ENCODE measurements at regions not wholly inside any gene's neighbourhood (a gene's known extent, or its start where the extent isn't known, plus 50 kb on each side); places are given as distances from the start of the nearest gene placed in this dataset.

DNA sequence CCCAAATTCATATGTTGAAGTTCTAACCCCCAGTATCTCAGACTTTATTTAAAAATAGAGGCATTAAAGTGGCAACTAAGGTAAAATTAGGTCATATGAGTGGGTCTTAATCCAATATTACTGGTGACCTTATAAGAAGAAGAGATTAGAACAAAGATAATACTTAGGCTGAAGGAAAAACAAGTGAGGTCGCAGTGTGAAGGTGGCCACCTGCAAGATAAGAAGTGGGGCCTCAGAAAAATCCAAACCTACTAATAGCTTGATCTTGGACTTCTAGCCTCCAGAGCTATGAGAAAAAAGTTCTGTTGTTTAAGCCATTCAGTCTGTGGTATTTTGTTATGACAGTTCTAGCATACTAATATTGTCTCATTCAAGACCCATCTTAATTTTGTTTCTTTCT, 159.9 kb upstream of the PEX5L start:
- Mint-ChIP-seq H3K4me1 (no peaks in the 10 kb centered on the region), H3K27ac (no peak overlapping the region), H3K27me3 (peaks cover 0 to 10% (median 0%) of the 10 kb centered on the region in 5 donors), H3K36me3 (no peaks in the 10 kb centered on the region), H3K4me3 (no peak overlapping the region), H3K9me3 (peaks cover 0 to 5% (median 0%) of the 10 kb centered on the region in 9 donors)
- ATAC-seq (no peak), DNase-seq (no peak)
- POLR2A ChIA-PET, result no interaction called here

DNA sequence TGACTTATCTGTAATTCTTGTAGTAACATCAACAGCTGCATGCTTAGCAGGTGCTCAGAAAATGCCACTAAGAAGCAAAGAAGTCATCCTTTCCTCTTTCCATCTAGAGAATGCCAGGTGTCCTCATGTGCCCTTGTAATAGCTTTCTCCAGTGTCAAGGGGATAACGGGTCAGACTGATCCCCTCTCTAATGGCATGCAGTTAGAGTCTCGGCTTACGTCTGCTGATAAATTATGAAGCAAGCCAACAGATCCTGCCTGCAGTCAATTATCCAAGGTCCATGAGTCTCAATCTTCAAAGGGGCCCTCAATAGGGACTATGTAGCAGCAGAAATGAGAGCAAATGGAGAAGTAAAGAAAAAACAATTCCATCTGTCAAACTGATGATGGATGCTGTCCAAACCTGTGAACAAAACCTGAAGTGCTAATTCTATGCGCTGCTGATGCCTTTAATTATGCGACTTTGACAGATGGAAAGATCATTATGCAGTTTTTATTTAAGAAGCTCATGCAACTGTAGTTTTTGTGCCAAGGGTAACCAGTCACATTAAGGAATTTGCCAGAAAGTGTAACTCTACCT, 162.8 kb upstream of the PEX5L start:
- ATAC-seq (no peak), DNase-seq (no peak)
- H3K36me3 Mint-ChIP-seq, result no peaks in the 10 kb centered on the region
- peaks cover 0 to 8% (median 0%) of the 10 kb centered on the region in 9 donors for H3K9me3 Mint-ChIP-seq
- POLR2A ChIA-PET, result no interaction called here
- peaks cover 0 to 14% (median 4%) of the 10 kb centered on the region in 5 donors for H3K27me3 Mint-ChIP-seq
- no peak overlapping the region for H3K27ac Mint-ChIP-seq
- no peaks in the 10 kb centered on the region for H3K4me1 Mint-ChIP-seq
- no peak overlapping the region for H3K4me3 Mint-ChIP-seq

DNA sequence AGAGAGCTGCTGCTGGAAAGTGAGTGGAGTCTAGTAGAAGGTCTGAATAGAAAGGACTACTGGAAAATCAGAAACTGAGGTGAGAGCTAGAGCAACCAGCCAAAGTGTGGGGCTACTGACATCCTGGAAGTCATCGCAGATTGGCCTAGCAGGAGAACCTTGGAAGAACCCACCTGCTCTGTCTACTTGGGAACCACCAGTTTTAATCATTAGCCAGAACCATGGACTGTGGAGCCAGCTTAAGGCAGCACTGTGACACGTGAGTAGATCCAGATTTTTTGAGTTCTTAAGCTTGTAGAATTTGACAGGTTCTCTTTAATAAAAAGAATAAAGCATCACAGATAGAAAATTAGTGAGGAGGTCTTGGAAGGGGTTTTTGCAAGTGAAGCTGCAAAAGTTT, 179.1 kb upstream of the PEX5L start:
- no peaks in the 10 kb centered on the region for H3K27me3 Mint-ChIP-seq
- H3K4me3 Mint-ChIP-seq, result no peak overlapping the region
- DNase-seq, result no peak
- H3K9me3 Mint-ChIP-seq, result peaks cover 0 to 27% (median 9%) of the 10 kb centered on the region in 9 donors
- H3K4me1 Mint-ChIP-seq, result no peaks in the 10 kb centered on the region
- POLR2A ChIA-PET, result no interaction called here
- no peak for ATAC-seq
- peaks cover 0 to 11% (median 0%) of the 10 kb centered on the region in 3 donors for H3K36me3 Mint-ChIP-seq
- no peak overlapping the region for H3K27ac Mint-ChIP-seq

DNA sequence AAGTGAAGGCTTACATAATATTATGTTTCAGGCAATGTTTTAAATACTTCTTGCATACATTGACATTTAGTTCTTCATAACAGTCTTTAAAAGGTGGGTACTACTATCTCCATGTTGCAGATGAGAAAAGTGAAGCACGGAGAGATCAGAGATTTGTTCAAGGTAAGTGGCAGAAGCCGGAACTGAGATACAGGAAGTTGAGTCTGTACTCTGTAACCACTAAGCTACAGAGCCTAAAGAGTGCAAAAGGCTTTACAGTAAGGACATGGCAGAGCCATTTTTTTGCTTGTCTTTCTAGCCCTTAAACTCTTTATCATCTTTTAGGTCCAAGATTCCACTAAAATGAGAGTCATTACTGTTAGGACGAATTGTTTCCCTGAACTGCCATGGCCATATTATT, 186.5 kb upstream of the PEX5L start:
- DNase-seq, result no peak
- H3K27ac Mint-ChIP-seq, result no peak overlapping the region

DNA sequence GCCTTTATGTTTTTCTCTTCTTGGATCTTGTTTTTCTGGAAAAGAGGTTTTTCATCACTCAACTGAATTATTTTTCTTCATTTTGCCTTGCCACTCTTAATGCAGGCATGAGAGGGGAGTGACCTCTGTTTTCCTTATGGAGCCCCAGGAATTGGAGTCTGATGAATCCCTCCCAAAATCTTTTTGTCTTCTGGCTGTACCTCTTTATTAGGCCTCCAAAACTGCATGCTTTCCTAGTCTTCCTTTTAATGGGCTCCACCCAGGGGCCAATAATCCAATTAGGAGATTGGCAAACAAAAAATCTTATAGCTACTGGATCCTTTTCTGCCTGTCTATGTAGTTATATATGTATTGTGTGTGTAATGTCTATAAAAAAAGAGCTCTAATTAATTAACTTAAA, 192.4 kb upstream of the PEX5L start:
- no peak for ATAC-seq
- H3K27ac Mint-ChIP-seq, result no peak overlapping the region

More for the DNA sequence above, 186.5 kb upstream of the PEX5L start:
- Mint-ChIP-seq H3K4me3 (no peak overlapping the region), H3K36me3 (no peaks in the 10 kb centered on the region), H3K9me3 (peaks cover 9 to 26% (median 12%) of the 10 kb centered on the region in 9 donors), H3K4me1 (no peaks in the 10 kb centered on the region), H3K27me3 (no peaks in the 10 kb centered on the region)
- no peak for ATAC-seq
- POLR2A ChIA-PET, result no interaction called here

DNA sequence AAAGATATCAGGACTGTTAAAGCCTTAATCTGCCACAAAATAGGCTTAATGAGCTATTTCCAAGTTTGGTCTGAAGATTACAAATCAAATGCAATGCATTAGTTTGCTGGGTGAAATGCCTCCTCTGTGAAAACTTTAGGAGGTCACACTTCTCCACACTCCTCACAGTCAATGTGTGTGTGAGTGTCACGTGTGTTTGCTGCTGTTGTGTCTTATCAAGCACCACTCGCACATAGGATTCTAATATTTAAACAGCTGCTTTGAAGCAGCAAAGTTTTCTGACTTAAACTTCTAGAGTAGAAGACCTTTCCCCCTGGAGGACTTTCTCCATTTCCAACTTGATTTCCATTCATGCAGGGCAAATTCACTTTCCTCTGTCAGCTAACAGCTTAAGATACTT, 203.2 kb upstream of the PEX5L start:
- ATAC-seq, result no peak
- Mint-ChIP-seq H3K27ac (no peak overlapping the region), H3K36me3 (peaks cover 0 to 7% (median 0%) of the 10 kb centered on the region in 3 donors), H3K4me3 (no peak overlapping the region), H3K4me1 (no peaks in the 10 kb centered on the region), H3K27me3 (no peaks in the 10 kb centered on the region), H3K9me3 (peaks cover 0 to 16% (median 7%) of the 10 kb centered on the region in 9 donors)
- POLR2A ChIA-PET, result no interaction called here
- DNase-seq, result no peak

More for the DNA sequence above, 192.4 kb upstream of the PEX5L start:
- Mint-ChIP-seq H3K4me3 (no peak overlapping the region), H3K36me3 (peaks cover 0 to 20% (median 0%) of the 10 kb centered on the region in 3 donors), H3K9me3 (peaks cover 9 to 56% (median 25%) of the 10 kb centered on the region in 9 donors), H3K27me3 (no peaks in the 10 kb centered on the region), H3K4me1 (no peaks in the 10 kb centered on the region)
- POLR2A ChIA-PET, result no interaction called here
- DNase-seq, result peak in 2 of 10 donors; percentile 1

DNA sequence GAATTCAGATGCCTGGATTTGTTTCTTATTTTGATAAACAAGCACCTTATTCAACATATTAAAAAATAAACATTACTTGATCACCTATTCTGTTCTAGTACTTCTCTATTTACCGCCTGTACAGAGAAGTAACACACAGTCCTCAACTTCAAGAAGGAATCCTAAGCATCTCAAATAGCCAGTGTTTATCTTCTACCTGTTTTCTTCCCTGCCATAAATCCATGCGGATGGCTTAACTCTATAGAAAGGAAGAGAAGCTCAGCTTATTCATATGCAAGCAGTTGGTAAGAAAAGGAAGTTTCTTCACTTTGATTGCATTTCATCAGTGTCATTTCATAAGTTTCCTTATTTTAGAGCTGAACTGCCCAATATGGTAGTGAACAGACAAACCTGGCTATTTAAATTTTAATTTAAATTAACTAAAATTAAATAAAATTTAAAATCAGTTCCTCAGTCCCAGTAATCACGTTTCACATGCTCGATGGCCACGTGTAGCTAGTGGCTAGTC, 210.0 kb upstream of the PEX5L start:
- Mint-ChIP-seq H3K9me3 (peaks cover 0 to 26% (median 3%) of the 10 kb centered on the region in 9 donors), H3K4me1 (no peaks in the 10 kb centered on the region), H3K27me3 (peaks cover 0 to 11% (median 3%) of the 10 kb centered on the region in 5 donors), H3K27ac (no peak overlapping the region), H3K4me3 (no peak overlapping the region), H3K36me3 (peaks cover 0 to 5% (median 0%) of the 10 kb centered on the region in 3 donors)
- ATAC-seq, result no peak
- POLR2A ChIA-PET, result no interaction called here
- no peak for DNase-seq

DNA sequence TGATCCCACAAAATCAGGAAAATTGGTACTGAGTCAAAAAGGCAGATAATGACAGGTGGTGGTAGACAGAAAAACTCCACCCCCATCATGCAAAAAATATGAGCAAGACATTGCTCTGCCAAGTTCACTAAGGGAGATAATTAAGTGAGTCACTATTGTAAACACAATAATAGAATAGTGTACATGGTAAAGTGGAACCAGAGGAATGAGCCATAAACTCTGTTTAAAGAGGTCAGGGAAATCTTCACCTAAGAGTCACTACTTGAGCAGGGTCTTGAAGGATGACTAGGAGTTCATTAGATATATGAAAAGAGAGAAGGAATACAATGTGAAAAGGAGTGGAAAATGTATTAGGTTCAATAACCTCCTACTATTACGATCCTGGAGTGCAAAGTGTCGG, 213.4 kb upstream of the PEX5L start:
- ATAC-seq, result no peak
- H3K9me3 Mint-ChIP-seq, result peaks cover 0 to 14% (median 3%) of the 10 kb centered on the region in 9 donors
- H3K4me1 Mint-ChIP-seq, result no peaks in the 10 kb centered on the region
- POLR2A ChIA-PET, result no interaction called here
- no peak overlapping the region for H3K4me3 Mint-ChIP-seq
- H3K27me3 Mint-ChIP-seq, result peaks cover 0 to 11% (median 3%) of the 10 kb centered on the region in 5 donors
- H3K36me3 Mint-ChIP-seq, result peaks cover 0 to 5% (median 0%) of the 10 kb centered on the region in 3 donors
- no peak for DNase-seq
- no peak overlapping the region for H3K27ac Mint-ChIP-seq

DNA sequence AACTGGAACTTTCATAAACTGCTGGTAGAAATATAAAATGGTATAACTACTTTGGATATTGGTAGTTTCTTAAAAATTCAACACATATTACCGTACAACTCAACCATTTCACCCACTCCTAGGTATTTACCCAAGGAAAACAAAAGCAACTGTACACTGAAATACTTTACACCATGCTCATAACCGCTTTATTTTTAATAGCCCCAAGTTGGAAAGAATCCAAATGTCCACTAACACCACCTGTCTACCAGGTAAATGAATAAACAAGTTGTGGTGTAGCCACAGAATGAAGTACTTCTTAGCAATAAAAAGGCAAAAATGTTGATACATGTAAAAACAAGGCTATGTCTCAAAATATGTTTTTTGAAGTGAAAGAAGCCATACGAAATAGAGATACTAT, 215.9 kb upstream of the PEX5L start:
- Mint-ChIP-seq H3K27ac (no peak overlapping the region), H3K36me3 (peaks cover 0 to 5% (median 0%) of the 10 kb centered on the region in 3 donors), H3K4me1 (no peaks in the 10 kb centered on the region), H3K4me3 (no peak overlapping the region), H3K9me3 (peaks cover 0 to 19% (median 6%) of the 10 kb centered on the region in 9 donors), H3K27me3 (peaks cover 0 to 11% (median 3%) of the 10 kb centered on the region in 5 donors)
- DNase-seq (no peak), ATAC-seq (no peak)
- POLR2A ChIA-PET, result no interaction called here

DNA sequence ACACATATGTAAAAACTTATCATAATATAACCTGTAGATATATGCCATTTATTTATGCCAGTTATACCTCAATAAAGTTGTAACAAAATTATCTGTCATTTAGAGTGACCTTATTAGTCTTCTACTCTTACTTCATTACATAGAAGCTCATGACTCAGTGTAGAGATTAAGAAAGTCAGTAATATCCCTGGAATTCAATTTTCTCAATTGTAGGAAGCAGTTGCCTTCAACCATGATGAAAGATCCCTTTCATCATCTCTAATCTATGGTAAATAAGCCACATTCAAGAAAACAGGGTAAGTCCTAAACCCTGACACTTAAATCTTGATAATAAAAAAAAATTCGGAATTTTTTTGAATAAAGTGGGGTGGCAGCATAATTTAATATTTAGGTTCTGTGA, 216.5 kb upstream of the PEX5L start:
- Mint-ChIP-seq H3K9me3 (peaks cover under 1 to 25% (median 8%) of the 10 kb centered on the region in 9 donors), H3K27me3 (peaks cover 0 to 11% (median 3%) of the 10 kb centered on the region in 5 donors), H3K27ac (no peak overlapping the region), H3K4me3 (no peak overlapping the region), H3K4me1 (no peaks in the 10 kb centered on the region), H3K36me3 (peaks cover 0 to 11% (median 0%) of the 10 kb centered on the region in 3 donors)
- DNase-seq, result no peak
- ATAC-seq, result no peak
- POLR2A ChIA-PET, result no interaction called here

DNA sequence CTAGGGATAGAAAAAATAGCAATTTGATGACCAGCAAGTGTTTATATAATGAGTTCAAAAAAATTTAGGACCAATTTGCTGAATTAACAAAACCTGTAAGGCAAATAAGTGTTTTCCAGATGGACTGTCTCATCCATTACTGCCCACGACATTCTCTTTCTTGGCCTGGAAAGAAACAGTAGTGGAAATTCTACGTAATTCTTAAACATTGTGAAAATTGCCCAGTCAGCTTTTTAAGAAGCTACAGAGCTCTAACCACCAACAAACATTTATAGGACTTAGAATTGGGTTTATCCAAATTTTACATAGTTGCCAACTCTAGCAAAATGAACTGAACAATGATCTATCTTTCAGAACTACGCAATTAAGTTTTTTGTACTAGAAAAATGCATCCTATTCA, 227.7 kb upstream of the PEX5L start:
- H3K4me1 Mint-ChIP-seq, result peaks cover 0 to 3% (median 1%) of the 10 kb centered on the region in 4 donors
- H3K27me3 Mint-ChIP-seq, result no peaks in the 10 kb centered on the region
- POLR2A ChIA-PET, result no interaction called here
- no peak overlapping the region for H3K27ac Mint-ChIP-seq
- H3K36me3 Mint-ChIP-seq, result peaks cover 0 to 24% (median 3%) of the 10 kb centered on the region in 3 donors
- H3K4me3 Mint-ChIP-seq, result no peak overlapping the region
- ATAC-seq (no peak), DNase-seq (no peak)
- peaks cover 13 to 50% (median 24%) of the 10 kb centered on the region in 9 donors for H3K9me3 Mint-ChIP-seq

DNA sequence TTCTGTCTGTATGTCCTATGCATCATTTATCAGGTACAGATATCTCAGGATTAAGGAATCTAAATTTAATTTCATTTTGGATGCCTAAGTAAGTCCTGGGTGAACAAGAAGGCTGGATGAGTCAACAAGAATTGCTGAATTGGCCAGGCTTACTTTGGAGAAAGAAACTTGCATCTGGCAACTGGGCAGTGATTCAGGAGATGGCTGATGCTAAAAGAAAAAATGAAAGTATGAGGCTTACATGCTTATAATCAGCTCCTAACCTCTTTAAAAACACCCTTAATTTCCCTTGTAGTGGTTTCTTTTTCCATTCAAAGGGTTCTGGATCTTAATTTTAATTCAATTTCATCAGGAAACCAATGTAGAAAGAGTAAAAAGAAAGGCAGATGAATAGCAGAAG, 228.8 kb upstream of the PEX5L start:
- H3K36me3 Mint-ChIP-seq, result peaks cover 0 to 20% (median 2%) of the 10 kb centered on the region in 3 donors
- ATAC-seq (no peak), DNase-seq (no peak)
- no peaks in the 10 kb centered on the region for H3K27me3 Mint-ChIP-seq
- POLR2A ChIA-PET, result no interaction called here
- H3K9me3 Mint-ChIP-seq, result peaks cover 11 to 39% (median 15%) of the 10 kb centered on the region in 9 donors
- no peak overlapping the region for H3K27ac Mint-ChIP-seq
- no peak overlapping the region for H3K4me3 Mint-ChIP-seq
- peaks cover 0 to 3% (median 1%) of the 10 kb centered on the region in 4 donors for H3K4me1 Mint-ChIP-seq

DNA sequence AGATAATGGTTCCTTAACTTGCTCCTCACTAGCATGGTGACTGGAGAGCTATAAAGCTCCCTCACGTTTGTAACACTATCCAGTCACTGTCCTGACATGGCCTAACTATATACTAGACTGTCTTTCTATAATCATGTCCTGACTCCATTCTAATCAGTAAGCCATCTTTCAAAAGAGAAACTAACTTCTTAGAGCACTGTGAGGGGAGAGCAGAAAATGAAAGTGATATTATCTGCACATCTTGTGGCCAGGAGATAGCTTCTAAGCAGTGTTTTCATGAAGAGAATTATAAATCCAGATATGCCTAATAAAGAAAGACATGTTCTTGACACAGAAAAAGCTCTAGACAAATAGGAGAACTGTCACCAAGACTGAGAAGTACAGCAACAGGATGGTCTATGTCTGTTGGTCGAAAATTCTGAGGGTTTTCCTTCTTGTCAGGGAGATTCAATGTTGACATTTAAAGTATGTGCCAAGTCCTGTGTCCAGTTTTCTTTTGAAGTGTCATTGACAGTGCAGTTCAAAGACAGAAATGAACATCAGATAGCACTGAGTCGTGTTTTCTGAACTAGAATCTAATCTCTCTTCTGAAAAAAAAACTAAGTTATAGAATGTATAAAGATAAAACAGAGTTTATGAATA, 230.6 kb upstream of the PEX5L start:
- POLR2A ChIA-PET, result interaction anchor here (0.6 kb wide), 1 partner anchor 897 kb away, joined by 3 read pairs; no protein-coding TSS in a partner anchor
- ATAC-seq, result no peak

More for the DNA sequence above, 230.6 kb upstream of the PEX5L start:
- peak in 1 of 10 donors; percentile 6 for DNase-seq
- Mint-ChIP-seq H3K27me3 (no peaks in the 10 kb centered on the region), H3K4me3 (peak overlapping the region in 3 of 10 donors; percentile 3 to 64 (median 27)), H3K4me1 (peaks cover 0 to 3% (median 1%) of the 10 kb centered on the region in 4 donors), H3K9me3 (peaks cover 3 to 30% (median 11%) of the 10 kb centered on the region in 9 donors), H3K27ac (peak overlapping the region in 2 of 10 donors; percentile 16 to 20), H3K36me3 (peaks cover 0 to 13% (median 0%) of the 10 kb centered on the region in 3 donors)
